HFFc6 (cell line): ENCODE measurements at regions not wholly inside any gene's neighbourhood (a gene's known extent, or its start where the extent isn't known, plus 50 kb on each side); places are given as distances from the start of the nearest gene placed in this dataset.

Experiments used
- DNase-seq: peaks from one replicate; pipeline ENCODE4 v3.0.0-alpha.2; 2018
- H3K27ac Mint-ChIP-seq: 2 replicates; pipeline ENCODE4 v1.8.0; 2020; ENCODE audit warnings: mild to moderate bottlenecking, mixed read lengths
- H3K27me3 Mint-ChIP-seq: 2 replicates; pipeline ENCODE4 v1.8.0; 2021; ENCODE audit warnings: mild to moderate bottlenecking, moderate library complexity, mixed read lengths; ENCODE audit not compliant: insufficient read depth
- H3K36me3 Mint-ChIP-seq: 2 replicates; pipeline ENCODE4 v1.8.0; 2021; ENCODE audit warnings: low read depth, mixed read lengths
- H3K4me1 Mint-ChIP-seq: 2 replicates; pipeline ENCODE4 v1.8.0; 2020; ENCODE audit warnings: low read depth, mixed read lengths
- H3K4me3 Mint-ChIP-seq: 2 replicates; pipeline ENCODE4 v1.8.0; 2020; ENCODE audit warnings: mild to moderate bottlenecking, moderate library complexity, mixed read lengths
- H3K9me3 Mint-ChIP-seq: 2 replicates; pipeline ENCODE4 v1.8.0; 2020; ENCODE audit warnings: mild to moderate bottlenecking, mixed read lengths
- CTCF ChIP-seq: fragments of 200-600 bp; sonication (generic); IDR thresholded peaks from 2 replicates; pipeline ENCODE4 v1.5.0; 2021; ENCODE audit warnings: antibody characterized with exemption, mild to moderate bottlenecking

GRCh38 chr4:86482306-86483172 is 111.6 kb upstream of the PTPN13 start:
- peak; percentile 48 for TF ChIP-seq CTCF
- Mint-ChIP-seq H3K27me3 (no peaks in the 10 kb centered on the region; the same call in 1 of the 2 replicates), H3K36me3 (no peaks in the 10 kb centered on the region), H3K4me1 (peaks cover 9% of the 10 kb centered on the region), H3K27ac (no peak overlapping the region), H3K4me3 (peak overlapping the region; percentile 14; the same call in 1 of the 2 replicates), H3K9me3 (no peaks in the 10 kb centered on the region)
- DNase-seq = no peak

- no peak for DNase-seq
These were observed 111.0 kb upstream of the PTPN13 start for GRCh38 chr4:86483173-86483490.

GRCh38 chr4:86483773-86484172 is 110.3 kb upstream of the PTPN13 start:
- no peak for DNase-seq
- Mint-ChIP-seq H3K4me3 (no peak overlapping the region), H3K36me3 (no peaks in the 10 kb centered on the region), H3K27me3 (peaks cover 2% of the 10 kb centered on the region), H3K9me3 (no peaks in the 10 kb centered on the region), H3K4me1 (peaks cover 9% of the 10 kb centered on the region), H3K27ac (no peak overlapping the region)
- TF ChIP-seq CTCF = no peak

More at GRCh38 chr4:86483173-86483490, 111.0 kb upstream of the PTPN13 start:
- Mint-ChIP-seq H3K27me3 (no peaks in the 10 kb centered on the region; the same call in 1 of the 2 replicates), H3K4me1 (peaks cover 9% of the 10 kb centered on the region), H3K36me3 (no peaks in the 10 kb centered on the region), H3K27ac (no peak overlapping the region), H3K4me3 (peak overlapping the region; percentile 14; the same call in 1 of the 2 replicates), H3K9me3 (no peaks in the 10 kb centered on the region)
- no peak for TF ChIP-seq CTCF

- Mint-ChIP-seq H3K27ac (no peak overlapping the region), H3K9me3 (no peaks in the 10 kb centered on the region), H3K4me1 (peaks cover 9% of the 10 kb centered on the region), H3K36me3 (no peaks in the 10 kb centered on the region), H3K4me3 (no peak overlapping the region), H3K27me3 (peaks cover 3% of the 10 kb centered on the region)
- no peak for DNase-seq
- TF ChIP-seq CTCF = no peak
These were observed 109.9 kb upstream of the PTPN13 start for GRCh38 chr4:86484241-86484640.

GRCh38 chr4:86487738-86488348 is 106.3 kb upstream of the PTPN13 start:
- TF ChIP-seq CTCF = no peak
- no peaks in the 10 kb centered on the region for H3K9me3 Mint-ChIP-seq
- no peaks in the 10 kb centered on the region for H3K36me3 Mint-ChIP-seq
- H3K4me1 Mint-ChIP-seq = peaks cover 5% of the 10 kb centered on the region
- H3K4me3 Mint-ChIP-seq = no peak overlapping the region
- no peak overlapping the region for H3K27ac Mint-ChIP-seq
- peaks cover 3% of the 10 kb centered on the region for H3K27me3 Mint-ChIP-seq
- no peak for DNase-seq
